Mammary epithelial cell (primary cell): ENCODE measurements at regions not wholly inside any gene's neighbourhood (a gene's known extent, or its start where the extent isn't known, plus 50 kb on each side); places are given as distances from the start of the nearest gene placed in this dataset.

ENCODE experiments used
- CTCF ChIP-seq, 2 donors: IDR thresholded peaks in 1 of 2; conservative IDR thresholded peaks in 1 of 2; 2 replicates each; pipeline ENCODE4 v1.5.1; 2011 to 2012; ENCODE audit warnings: inconsistent platforms in 2 of 2, low read length in 2 of 2, mild to moderate bottlenecking in 2 of 2, control low read depth in 1 of 2, low read depth in 1 of 2; ENCODE audit not compliant: insufficient read depth in 1 of 2; ENCODE audit errors: extremely low read depth in 1 of 2
- EZH2 ChIP-seq: IDR thresholded peaks from 2 replicates; pipeline ENCODE4 v1.6.1; 2012; ENCODE audit warnings: low read length, inconsistent platforms, borderline replicate concordance

DNA sequence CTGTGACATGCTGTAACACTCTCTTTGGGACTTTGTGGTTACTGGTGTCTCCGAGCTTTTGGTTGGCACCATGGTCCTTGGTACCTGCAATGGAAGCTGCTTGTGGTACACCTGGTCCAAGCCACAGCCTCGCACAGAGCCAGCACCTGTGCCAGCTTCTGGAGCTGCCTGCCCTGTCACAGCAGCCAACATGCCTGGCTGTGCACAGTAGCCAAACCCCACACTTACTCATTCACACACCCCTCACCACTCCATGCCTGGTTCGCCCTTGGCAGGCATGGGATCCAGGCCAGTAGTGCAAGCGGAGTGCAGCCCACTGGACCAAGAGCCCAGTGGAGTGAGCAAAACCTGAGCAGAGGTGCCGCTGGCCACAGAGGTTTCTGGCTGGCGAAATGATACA, 459.9 kb downstream of the TBC1D32 start:
- TF ChIP-seq CTCF (conservative IDR thresholded peaks at IDR 0.05 in 1 of 2, IDR thresholded peaks at IDR 0.05 in 1 of 2; ENCODE audit: extremely low read depth in 1 of 2, insufficient read depth in 1 of 2, low read depth in 1 of 2, low read length in 2 of 2) (no peak), EZH2 (no peak)
